Prostate gland (tissue), 2 donors: ENCODE measurements at regions not wholly inside any gene's neighbourhood (a gene's known extent, or its start where the extent isn't known, plus 50 kb on each side); places are given as distances from the start of the nearest gene placed in this dataset.
"Not testable (repeated sequence)": the region's sequence is repeated elsewhere in the genome, so short reads cannot be mapped to it uniquely, and the experiment has no call there.

ENCODE experiments used
- CTCF ChIP-seq, 4 experiments: fragments of 200-600 bp in 2 of 4; fragments of 450-650 bp in 2 of 4; sonication (generic) in 2 of 4; IDR thresholded peaks; 1 replicate in 3 of 4; 2 replicates in 1 of 4; pipeline ENCODE4 v1.5.1; 2016 to 2019; ENCODE audit warnings: antibody characterized with exemption in 4 of 4, mild to moderate bottlenecking in 2 of 4, moderate library complexity in 2 of 4
- POLR2A ChIP-seq: fragments of 450-650 bp; IDR thresholded peaks from one replicate; pipeline ENCODE4 v1.6.1; 2016; ENCODE audit warnings: antibody characterized with exemption, mild to moderate bottlenecking
- POLR2AphosphoS5 ChIP-seq: sonication (generic); formaldehyde crosslinking; IDR thresholded peaks from one replicate; pipeline ENCODE4 v1.6.1; 2017; ENCODE audit warnings: antibody characterized with exemption

GRCh38 chr4:94148052-94148451, 59.6 kb upstream of the SMARCAD1 start:
- TF ChIP-seq POLR2A; CTCF (IDR thresholded peaks at IDR 0.05); POLR2AphosphoS5: not testable (repeated sequence)
